ENCODE measurements at regions not wholly inside any gene's neighbourhood (a gene's known extent, or its start where the extent isn't known, plus 50 kb on each side); places are given as distances from the start of the nearest gene placed in this dataset.

GRCh38 chr6:102549221-102549874, 1155.8 kb downstream of the GRIK2 start:
- no peak for FAIRE-seq
- no peak for DNase-seq (ENCODE audit: insufficient read length, low spot score)
- TF ChIP-seq CTCF (IDR thresholded peaks at IDR 0.05; ENCODE audit: insufficient read depth, missing control alignments), result no peak

- DNase-seq (ENCODE audit: insufficient read length, low spot score), result no peak
- TF ChIP-seq CTCF (IDR thresholded peaks at IDR 0.05; ENCODE audit: insufficient read depth, missing control alignments), result no peak
- no peak for FAIRE-seq
Measured at GRCh38 chr6:102525336-102525735, 1131.8 kb downstream of the GRIK2 start.

- DNase-seq (ENCODE audit: insufficient read length, low spot score) (no peak), FAIRE-seq (no peak)
- no peak for TF ChIP-seq CTCF (IDR thresholded peaks at IDR 0.05; ENCODE audit: insufficient read depth, missing control alignments)
Measured at GRCh38 chr6:102520966-102521365, 1127.5 kb downstream of the GRIK2 start.

GRCh38 chr6:102517506-102517905, 1124.0 kb downstream of the GRIK2 start:
- no peak for TF ChIP-seq CTCF (IDR thresholded peaks at IDR 0.05; ENCODE audit: insufficient read depth, missing control alignments)
- FAIRE-seq (no peak), DNase-seq (ENCODE audit: insufficient read length, low spot score) (no peak)

- FAIRE-seq (no peak), DNase-seq (ENCODE audit: insufficient read length, low spot score) (no peak)
- TF ChIP-seq CTCF (IDR thresholded peaks at IDR 0.05; ENCODE audit: insufficient read depth, missing control alignments), result no peak
Measured at GRCh38 chr6:102501615-102502014, 1108.1 kb downstream of the GRIK2 start.

GRCh38 chr6:102494808-102495207, 1101.3 kb downstream of the GRIK2 start:
- FAIRE-seq, result no peak

More at GRCh38 chr6:102494808-102495207, 1101.3 kb downstream of the GRIK2 start:
- no peak for DNase-seq (ENCODE audit: insufficient read length, low spot score)
- no peak for TF ChIP-seq CTCF (IDR thresholded peaks at IDR 0.05; ENCODE audit: insufficient read depth, missing control alignments)
